WTC11 (cell line): ENCODE measurements at regions not wholly inside any gene's neighbourhood (a gene's known extent, or its start where the extent isn't known, plus 50 kb on each side); places are given as distances from the start of the nearest gene placed in this dataset.

ENCODE experiments used
- FOXP1 ChIP-seq: sonication (generic); formaldehyde crosslinking; IDR thresholded peaks from 2 replicates; pipeline ENCODE4 v1.8.0; 2022; ENCODE audit warnings: missing genetic modification reagents, mild to moderate bottlenecking, moderate library complexity, borderline replicate concordance
- GRHL2 ChIP-seq: fragments of 250-450 bp; sonication (Bioruptor Pico); IDR thresholded peaks from 2 replicates; pipeline ENCODE4 v1.8.0; 2022; ENCODE audit warnings: mild to moderate bottlenecking, moderate library complexity; ENCODE audit not compliant: insufficient replicate concordance, severe bottlenecking
- TCF7 ChIP-seq: sonication (generic); formaldehyde crosslinking; IDR thresholded peaks from 2 replicates; pipeline ENCODE4 v1.8.0; 2022; ENCODE audit warnings: mild to moderate bottlenecking, low read depth, missing genetic modification reagents, moderate library complexity
- TP53 ChIP-seq: sonication (generic); formaldehyde crosslinking; IDR thresholded peaks from 2 replicates; pipeline ENCODE4 v1.8.1; 2023; ENCODE audit warnings: mild to moderate bottlenecking, missing genetic modification reagents
- ZNF138 ChIP-seq: sonication (generic); formaldehyde crosslinking; conservative IDR thresholded peaks from 2 replicates; pipeline ENCODE4 v1.8.1; 2022; ENCODE audit warnings: mild to moderate bottlenecking, moderate library complexity, missing genetic modification reagents
- TF ChIP-seq, protein P1 (sequence below): fragments of 200-600 bp; IDR thresholded peaks from 2 replicates; pipeline ENCODE4 v1.8.0; 2022; ENCODE audit warnings: antibody characterized with exemption
- TF ChIP-seq, protein P2 (sequence below): sonication (generic); formaldehyde crosslinking; conservative IDR thresholded peaks from 2 replicates; pipeline ENCODE4 v1.8.1; 2022; ENCODE audit warnings: mild to moderate bottlenecking, missing genetic modification reagents
- TF ChIP-seq, protein P3 (sequence below): fragments of 250-450 bp; sonication (Bioruptor Pico); IDR thresholded peaks from 2 replicates; pipeline ENCODE4 v1.9.0; 2021; ENCODE audit warnings: moderate library complexity, mild to moderate bottlenecking, inconsistent platforms, borderline replicate concordance

DNA sequence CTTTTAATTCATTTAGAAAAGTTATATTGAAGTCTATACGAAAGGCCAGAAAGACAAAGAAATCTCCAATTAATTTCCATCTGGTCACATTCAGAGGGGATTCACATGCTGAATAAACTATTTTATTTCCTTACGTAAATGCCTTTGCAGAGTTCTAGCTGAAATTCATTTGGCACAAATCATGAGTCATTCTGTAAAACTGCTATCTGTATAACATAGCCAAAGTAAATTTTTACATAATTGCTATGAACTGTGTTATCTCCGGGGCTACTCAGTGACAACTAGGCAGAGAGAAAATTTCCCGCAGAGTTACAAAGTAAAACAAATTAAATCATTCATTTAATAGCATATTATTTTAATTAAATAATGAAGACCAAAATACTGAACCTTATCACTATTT, 463.2 kb upstream of the ADAMTS16 start:
- TF ChIP-seq, protein P1, sequence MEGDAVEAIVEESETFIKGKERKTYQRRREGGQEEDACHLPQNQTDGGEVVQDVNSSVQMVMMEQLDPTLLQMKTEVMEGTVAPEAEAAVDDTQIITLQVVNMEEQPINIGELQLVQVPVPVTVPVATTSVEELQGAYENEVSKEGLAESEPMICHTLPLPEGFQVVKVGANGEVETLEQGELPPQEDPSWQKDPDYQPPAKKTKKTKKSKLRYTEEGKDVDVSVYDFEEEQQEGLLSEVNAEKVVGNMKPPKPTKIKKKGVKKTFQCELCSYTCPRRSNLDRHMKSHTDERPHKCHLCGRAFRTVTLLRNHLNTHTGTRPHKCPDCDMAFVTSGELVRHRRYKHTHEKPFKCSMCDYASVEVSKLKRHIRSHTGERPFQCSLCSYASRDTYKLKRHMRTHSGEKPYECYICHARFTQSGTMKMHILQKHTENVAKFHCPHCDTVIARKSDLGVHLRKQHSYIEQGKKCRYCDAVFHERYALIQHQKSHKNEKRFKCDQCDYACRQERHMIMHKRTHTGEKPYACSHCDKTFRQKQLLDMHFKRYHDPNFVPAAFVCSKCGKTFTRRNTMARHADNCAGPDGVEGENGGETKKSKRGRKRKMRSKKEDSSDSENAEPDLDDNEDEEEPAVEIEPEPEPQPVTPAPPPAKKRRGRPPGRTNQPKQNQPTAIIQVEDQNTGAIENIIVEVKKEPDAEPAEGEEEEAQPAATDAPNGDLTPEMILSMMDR = no peak
- TF ChIP-seq FOXP1 (CRISPR knock-in tag) (no peak), TP53 (no peak), GRHL2 (CRISPR knock-in tag) (no peak), TCF7 (CRISPR knock-in tag) (no peak), ZNF138 (CRISPR knock-in tag) (no peak)
- TF ChIP-seq, protein P2, sequence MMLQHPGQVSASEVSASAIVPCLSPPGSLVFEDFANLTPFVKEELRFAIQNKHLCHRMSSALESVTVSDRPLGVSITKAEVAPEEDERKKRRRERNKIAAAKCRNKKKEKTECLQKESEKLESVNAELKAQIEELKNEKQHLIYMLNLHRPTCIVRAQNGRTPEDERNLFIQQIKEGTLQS (CRISPR knock-in tag) = no peak
- TF ChIP-seq, protein P3, sequence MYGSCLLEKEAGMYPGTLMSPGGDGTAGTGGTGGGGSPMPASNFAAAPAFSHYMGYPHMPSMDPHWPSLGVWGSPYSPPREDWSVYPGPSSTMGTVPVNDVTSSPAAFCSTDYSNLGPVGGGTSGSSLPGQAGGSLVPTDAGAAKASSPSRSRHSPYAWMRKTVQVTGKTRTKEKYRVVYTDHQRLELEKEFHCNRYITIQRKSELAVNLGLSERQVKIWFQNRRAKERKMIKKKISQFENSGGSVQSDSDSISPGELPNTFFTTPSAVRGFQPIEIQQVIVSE (CRISPR knock-in tag) = no peak
